ENCODE measurements at regions not wholly inside any gene's neighbourhood (a gene's known extent, or its start where the extent isn't known, plus 50 kb on each side); places are given as distances from the start of the nearest gene placed in this dataset.

DNA sequence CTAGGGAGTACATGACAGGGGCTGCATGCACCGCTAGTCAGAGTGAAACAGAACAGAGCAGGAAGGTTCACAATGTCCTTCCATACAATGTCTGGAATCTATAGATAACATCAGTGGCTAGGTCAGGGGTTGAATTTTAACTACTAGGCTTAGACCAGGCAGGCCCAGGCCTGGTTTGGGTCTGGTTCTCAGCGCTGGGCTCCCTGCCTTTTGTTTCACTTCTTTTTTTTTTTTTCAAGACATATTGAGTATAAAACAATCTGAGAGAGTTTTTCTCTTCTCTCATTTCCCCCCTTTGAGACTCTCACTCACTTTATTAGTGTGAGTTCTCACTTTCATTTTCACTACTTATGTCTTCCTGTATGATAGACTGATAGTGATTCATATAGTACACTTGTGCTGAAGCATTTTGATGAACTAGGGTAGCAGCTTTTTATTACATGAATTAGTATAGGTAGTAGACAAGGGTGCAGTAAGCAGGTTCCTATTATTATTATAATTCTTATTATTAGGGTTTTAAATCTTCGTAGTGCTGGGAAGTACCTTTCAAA, 120.0 kb upstream of the ZDHHC15 start:
- no peak for TF ChIP-seq CTCF (conservative IDR thresholded peaks at IDR 0.05)
- TF ChIP-seq EZH2 (IDR thresholded peaks at IDR 0.05; ENCODE audit: low read depth): no peak

All from PC-9 (cell line).